PC-3 (cell line): ENCODE measurements at regions not wholly inside any gene's neighbourhood (a gene's known extent, or its start where the extent isn't known, plus 50 kb on each side); places are given as distances from the start of the nearest gene placed in this dataset.

Source experiments
- CTCF ChIP-seq: fragments of 300-600 bp; sonication (generic); conservative IDR thresholded peaks from 2 replicates; pipeline ENCODE4 v1.5.1; 2017; ENCODE audit warnings: antibody characterized with exemption, low read depth, mild to moderate bottlenecking, low read length
- EZH2 ChIP-seq: fragments of 300-600 bp; sonication (generic); IDR thresholded peaks from one replicate; pipeline ENCODE4 v1.6.1; 2017; ENCODE audit warnings: antibody characterized with exemption, mild to moderate bottlenecking, low read length; ENCODE audit not compliant: unreplicated experiment

- TF ChIP-seq CTCF (no peak), EZH2 (no peak)
These were observed 79.5 kb upstream of the RIOK3 start for GRCh38 chr18:23373570-23373969.
